ENCODE measurements at regions not wholly inside any gene's neighbourhood (a gene's known extent, or its start where the extent isn't known, plus 50 kb on each side); places are given as distances from the start of the nearest gene placed in this dataset.
"Not testable (repeated sequence)": the region's sequence is repeated elsewhere in the genome, so short reads cannot be mapped to it uniquely, and the experiment has no call there.

GRCh38 chr10:55180357-55180756, 379.3 kb upstream of the PCDH15 start:
- no peaks in the 10 kb centered on the region for H3K36me3 ChIP-seq (ENCODE audit: control insufficient read depth in 2 of 2, insufficient read depth in 2 of 2, low read length in 2 of 2)
- H3K4me1 ChIP-seq (ENCODE audit: control insufficient read depth, insufficient read depth, low read length) = no peaks in the 10 kb centered on the region
- H3K27ac ChIP-seq (ENCODE audit: low read length) = no peak overlapping the region
- no peak overlapping the region for H3K4me3 ChIP-seq (ENCODE audit: low read length in 2 of 2)
- no peaks in the 10 kb centered on the region for H3K9me3 ChIP-seq (ENCODE audit: control insufficient read depth in 2 of 2, low read length in 2 of 2)
- no peak overlapping the region for H3K9ac ChIP-seq (ENCODE audit: low read length in 2 of 2)
- H3K27me3 ChIP-seq (ENCODE audit: control insufficient read depth in 1 of 2, insufficient read depth in 2 of 2, low read length in 2 of 2) = no peaks in the 10 kb centered on the region

DNA sequence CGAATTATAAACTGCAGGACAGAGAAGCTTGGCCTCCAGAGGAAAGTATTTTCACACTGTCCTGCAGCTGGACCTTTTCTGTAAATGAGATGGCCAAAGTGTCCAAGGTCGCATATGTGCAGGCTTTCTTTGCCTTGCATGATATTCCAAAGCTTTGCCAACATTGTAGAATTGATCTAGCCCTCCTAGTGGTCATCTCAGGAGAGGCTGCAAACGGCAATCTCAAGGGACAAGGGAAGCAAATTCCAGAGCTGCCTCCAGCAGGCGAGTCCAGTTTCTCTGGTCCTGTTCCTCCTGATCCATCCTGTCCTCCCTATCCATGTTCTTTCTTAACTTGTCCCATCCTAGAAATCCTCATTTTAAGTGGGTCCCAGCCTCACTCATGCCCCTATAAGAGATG, 373.4 kb upstream of the PCDH15 start:
- H3K9me3 ChIP-seq (ENCODE audit: control insufficient read depth in 2 of 2, low read length in 2 of 2) = no peaks in the 10 kb centered on the region
- no peaks in the 10 kb centered on the region for H3K36me3 ChIP-seq (ENCODE audit: control insufficient read depth in 2 of 2, insufficient read depth in 2 of 2, low read length in 2 of 2)
- H3K9ac ChIP-seq (ENCODE audit: low read length in 2 of 2) = no peak overlapping the region
- no peak overlapping the region for H3K4me3 ChIP-seq (ENCODE audit: low read length in 2 of 2)
- H3K4me1 ChIP-seq (ENCODE audit: control insufficient read depth, insufficient read depth, low read length) = no peaks in the 10 kb centered on the region
- H3K27me3 ChIP-seq (ENCODE audit: control insufficient read depth in 1 of 2, insufficient read depth in 2 of 2, low read length in 2 of 2) = no peaks in the 10 kb centered on the region
- no peak overlapping the region for H3K27ac ChIP-seq (ENCODE audit: low read length)

- no peaks in the 10 kb centered on the region for H3K4me1 ChIP-seq (ENCODE audit: control insufficient read depth, insufficient read depth, low read length)
- no peaks in the 10 kb centered on the region for H3K9me3 ChIP-seq (ENCODE audit: control insufficient read depth in 2 of 2, low read length in 2 of 2)
- H3K4me3 ChIP-seq (ENCODE audit: low read length in 2 of 2) = no peak overlapping the region
- no peak overlapping the region for H3K9ac ChIP-seq (ENCODE audit: low read length in 2 of 2)
- no peaks in the 10 kb centered on the region for H3K36me3 ChIP-seq (ENCODE audit: control insufficient read depth in 2 of 2, insufficient read depth in 2 of 2, low read length in 2 of 2)
- no peak overlapping the region for H3K27ac ChIP-seq (ENCODE audit: low read length)
- H3K27me3 ChIP-seq (ENCODE audit: control insufficient read depth in 1 of 2, insufficient read depth in 2 of 2, low read length in 2 of 2) = no peaks in the 10 kb centered on the region
These were observed 368.5 kb upstream of the PCDH15 start for GRCh38 chr10:55169493-55169892.

GRCh38 chr10:55168343-55168742, 367.3 kb upstream of the PCDH15 start:
- Histone ChIP-seq H3K9me3 (ENCODE audit: control insufficient read depth in 2 of 2, low read length in 2 of 2) (no peaks in the 10 kb centered on the region), H3K4me1 (ENCODE audit: control insufficient read depth, insufficient read depth, low read length) (no peaks in the 10 kb centered on the region), H3K27me3 (ENCODE audit: control insufficient read depth in 1 of 2, insufficient read depth in 2 of 2, low read length in 2 of 2) (no peaks in the 10 kb centered on the region), H3K9ac (ENCODE audit: low read length in 2 of 2) (no peak overlapping the region), H3K4me3 (ENCODE audit: low read length in 2 of 2) (no peak overlapping the region), H3K36me3 (ENCODE audit: control insufficient read depth in 2 of 2, insufficient read depth in 2 of 2, low read length in 2 of 2) (no peaks in the 10 kb centered on the region), H3K27ac (ENCODE audit: low read length) (no peak overlapping the region)

DNA sequence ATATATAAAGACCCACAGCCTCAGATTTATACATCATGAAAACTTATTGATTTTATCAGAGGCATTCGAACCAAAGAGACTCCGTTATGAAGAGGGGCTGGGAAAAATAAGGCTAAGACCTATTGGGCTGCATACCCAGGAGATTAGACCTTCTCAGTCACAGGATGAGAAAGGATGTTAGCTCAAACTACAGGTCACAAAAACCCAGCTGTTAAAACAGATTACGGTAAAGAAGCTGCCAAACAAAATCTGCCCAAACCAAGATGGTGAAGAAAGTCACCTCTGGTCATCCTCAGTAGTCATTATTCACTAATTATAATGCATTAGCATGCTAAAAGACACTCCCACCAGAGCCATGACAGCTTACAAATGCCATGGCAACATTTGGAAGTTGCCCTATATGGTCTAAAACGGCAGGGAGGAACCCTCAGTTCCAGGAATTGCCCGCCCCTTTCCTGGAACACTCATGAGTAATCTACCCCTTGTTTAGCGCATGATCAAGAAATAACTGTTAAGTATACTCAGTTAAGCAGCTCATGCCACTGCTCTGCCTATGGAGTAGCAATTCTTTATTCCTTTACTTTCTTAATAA, 362.5 kb upstream of the PCDH15 start:
- no peak overlapping the region for H3K9ac ChIP-seq (ENCODE audit: low read length in 2 of 2)
- H3K4me1 ChIP-seq (ENCODE audit: control insufficient read depth, insufficient read depth, low read length) = no peaks in the 10 kb centered on the region
- H3K36me3 ChIP-seq (ENCODE audit: control insufficient read depth in 2 of 2, insufficient read depth in 2 of 2, low read length in 2 of 2) = no peaks in the 10 kb centered on the region
- no peak overlapping the region for H3K27ac ChIP-seq (ENCODE audit: low read length)
- H3K4me3 ChIP-seq (ENCODE audit: low read length in 2 of 2) = no peak overlapping the region
- no peaks in the 10 kb centered on the region for H3K27me3 ChIP-seq (ENCODE audit: control insufficient read depth in 1 of 2, insufficient read depth in 2 of 2, low read length in 2 of 2)
- no peaks in the 10 kb centered on the region for H3K9me3 ChIP-seq (ENCODE audit: control insufficient read depth in 2 of 2, low read length in 2 of 2)

- not testable (repeated sequence) for H3K9me3 ChIP-seq (ENCODE audit: control insufficient read depth in 2 of 2, low read length in 2 of 2); H3K4me3 ChIP-seq (ENCODE audit: low read length in 2 of 2); H3K9ac ChIP-seq (ENCODE audit: low read length in 2 of 2); H3K36me3 ChIP-seq (ENCODE audit: control insufficient read depth in 2 of 2, insufficient read depth in 2 of 2, low read length in 2 of 2); H3K4me1 ChIP-seq (ENCODE audit: control insufficient read depth, insufficient read depth, low read length); H3K27ac ChIP-seq (ENCODE audit: low read length); H3K27me3 ChIP-seq (ENCODE audit: control insufficient read depth in 1 of 2, insufficient read depth in 2 of 2, low read length in 2 of 2)
These were observed 361.3 kb upstream of the PCDH15 start for GRCh38 chr10:55162321-55162720.

DNA sequence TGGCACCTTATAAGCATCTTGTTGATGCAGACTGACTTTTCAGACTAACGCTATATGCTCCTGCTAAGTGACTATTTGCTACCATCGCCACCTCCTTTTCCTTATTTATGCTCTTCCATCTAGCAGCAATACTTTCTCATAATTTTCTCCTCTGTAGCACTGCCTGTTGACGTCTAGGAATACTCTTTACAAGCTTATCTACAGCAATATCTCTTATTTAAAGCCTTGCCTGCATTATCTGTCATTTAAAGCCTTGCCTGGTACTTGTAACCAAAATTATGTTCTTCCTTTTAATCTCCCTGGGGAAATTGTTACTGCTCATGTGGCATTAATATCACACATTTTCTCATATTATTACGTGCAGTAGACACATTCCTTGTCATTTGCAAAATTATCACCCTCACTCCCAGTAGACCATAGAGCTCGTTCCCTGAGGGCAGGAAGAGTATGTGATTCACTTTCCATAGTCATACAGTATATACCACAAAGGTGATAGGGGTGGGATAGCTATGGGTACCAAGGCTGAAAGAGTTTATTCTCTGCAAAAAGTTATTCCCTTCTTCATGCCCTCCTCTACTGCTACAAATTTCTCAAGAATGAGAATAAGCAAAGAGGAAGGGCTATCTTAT, 359.7 kb upstream of the PCDH15 start:
- Histone ChIP-seq H3K9ac (ENCODE audit: low read length in 2 of 2) (no peak overlapping the region), H3K27me3 (ENCODE audit: control insufficient read depth in 1 of 2, insufficient read depth in 2 of 2, low read length in 2 of 2) (no peaks in the 10 kb centered on the region), H3K9me3 (ENCODE audit: control insufficient read depth in 2 of 2, low read length in 2 of 2) (no peaks in the 10 kb centered on the region), H3K4me3 (ENCODE audit: low read length in 2 of 2) (no peak overlapping the region), H3K4me1 (ENCODE audit: control insufficient read depth, insufficient read depth, low read length) (no peaks in the 10 kb centered on the region), H3K27ac (ENCODE audit: low read length) (no peak overlapping the region), H3K36me3 (ENCODE audit: control insufficient read depth in 2 of 2, insufficient read depth in 2 of 2, low read length in 2 of 2) (no peaks in the 10 kb centered on the region)

DNA sequence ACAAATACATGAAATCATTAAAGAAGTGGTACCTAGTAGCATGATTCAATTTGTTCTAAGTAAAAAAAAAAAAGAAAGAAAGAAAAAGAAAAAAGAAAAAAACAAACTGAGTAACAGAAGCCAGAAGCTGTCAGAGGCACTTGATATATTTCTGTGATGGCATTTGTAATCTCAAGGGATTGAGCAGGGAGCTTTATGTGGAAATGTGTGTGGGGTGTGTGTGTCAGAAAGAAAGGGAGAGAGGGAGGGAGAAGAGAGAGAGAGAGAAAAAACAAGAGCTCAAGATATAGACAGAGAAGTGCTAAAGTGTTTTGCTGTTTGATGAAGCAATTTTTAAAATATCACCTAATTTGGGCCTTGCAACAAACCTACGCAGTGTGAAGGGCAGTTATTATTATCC, 357.6 kb upstream of the PCDH15 start:
- Histone ChIP-seq H3K4me1 (ENCODE audit: control insufficient read depth, insufficient read depth, low read length) (no peaks in the 10 kb centered on the region), H3K9ac (ENCODE audit: low read length in 2 of 2) (no peak overlapping the region)

DNA sequence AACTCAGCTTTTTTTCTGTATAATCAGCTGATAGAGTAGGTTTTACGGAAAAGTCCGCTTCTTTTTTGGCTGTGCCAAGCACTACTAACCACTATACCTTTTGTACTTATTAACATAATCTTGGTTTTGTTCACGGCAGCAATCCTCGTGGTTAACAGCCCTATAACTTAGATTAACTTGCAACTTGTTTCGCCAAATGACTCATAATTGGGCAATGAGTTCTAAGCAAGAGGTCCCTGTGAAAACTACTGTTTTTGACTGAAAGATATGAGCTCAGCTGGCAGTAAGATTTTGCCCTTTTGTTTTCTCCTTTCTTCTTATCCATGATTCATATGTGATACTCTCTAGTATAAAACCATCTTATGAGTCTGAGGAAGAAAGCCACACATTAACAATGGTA, 345.0 kb upstream of the PCDH15 start:
- no peaks in the 10 kb centered on the region for H3K27me3 ChIP-seq (ENCODE audit: control insufficient read depth in 1 of 2, insufficient read depth in 2 of 2, low read length in 2 of 2)
- H3K4me1 ChIP-seq (ENCODE audit: control insufficient read depth, insufficient read depth, low read length) = no peaks in the 10 kb centered on the region
- H3K36me3 ChIP-seq (ENCODE audit: control insufficient read depth in 2 of 2, insufficient read depth in 2 of 2, low read length in 2 of 2) = no peaks in the 10 kb centered on the region
- no peak overlapping the region for H3K27ac ChIP-seq (ENCODE audit: low read length)
- H3K9me3 ChIP-seq (ENCODE audit: control insufficient read depth in 2 of 2, low read length in 2 of 2) = no peaks in the 10 kb centered on the region
- no peak overlapping the region for H3K9ac ChIP-seq (ENCODE audit: low read length in 2 of 2)
- no peak overlapping the region for H3K4me3 ChIP-seq (ENCODE audit: low read length in 2 of 2)

More for the DNA sequence above, 357.6 kb upstream of the PCDH15 start:
- Histone ChIP-seq H3K27me3 (ENCODE audit: control insufficient read depth in 1 of 2, insufficient read depth in 2 of 2, low read length in 2 of 2) (no peaks in the 10 kb centered on the region), H3K9me3 (ENCODE audit: control insufficient read depth in 2 of 2, low read length in 2 of 2) (no peaks in the 10 kb centered on the region), H3K4me3 (ENCODE audit: low read length in 2 of 2) (no peak overlapping the region), H3K36me3 (ENCODE audit: control insufficient read depth in 2 of 2, insufficient read depth in 2 of 2, low read length in 2 of 2) (no peaks in the 10 kb centered on the region), H3K27ac (ENCODE audit: low read length) (no peak overlapping the region)

DNA sequence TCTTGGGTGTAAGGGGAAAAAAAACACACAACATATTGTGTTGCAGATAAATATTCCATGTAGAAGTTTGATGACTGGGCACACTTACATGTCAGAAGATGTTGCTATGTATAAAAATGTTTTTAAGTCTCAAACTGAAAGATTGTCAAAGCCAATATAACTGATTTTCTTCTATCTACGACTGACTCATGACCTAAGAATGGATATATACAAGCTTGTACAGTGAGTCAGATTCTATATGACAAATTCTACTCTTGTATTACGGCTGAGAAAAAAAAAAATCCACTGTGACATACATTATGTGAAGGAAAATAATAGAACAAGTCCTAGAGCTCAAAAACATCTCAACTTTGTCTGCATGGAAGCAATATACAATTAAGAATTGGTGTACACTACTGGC, 343.0 kb upstream of the PCDH15 start:
- H3K27ac ChIP-seq (ENCODE audit: low read length) = no peak overlapping the region
- H3K4me1 ChIP-seq (ENCODE audit: control insufficient read depth, insufficient read depth, low read length) = no peaks in the 10 kb centered on the region
- H3K4me3 ChIP-seq (ENCODE audit: low read length in 2 of 2) = no peak overlapping the region
- H3K9me3 ChIP-seq (ENCODE audit: control insufficient read depth in 2 of 2, low read length in 2 of 2) = no peaks in the 10 kb centered on the region
- H3K36me3 ChIP-seq (ENCODE audit: control insufficient read depth in 2 of 2, insufficient read depth in 2 of 2, low read length in 2 of 2) = no peaks in the 10 kb centered on the region
- H3K27me3 ChIP-seq (ENCODE audit: control insufficient read depth in 1 of 2, insufficient read depth in 2 of 2, low read length in 2 of 2) = no peaks in the 10 kb centered on the region
- H3K9ac ChIP-seq (ENCODE audit: low read length in 2 of 2) = no peak overlapping the region

GRCh38 chr10:55141892-55142291, 340.9 kb upstream of the PCDH15 start:
- Histone ChIP-seq H3K27ac (ENCODE audit: low read length) (no peak overlapping the region), H3K4me3 (ENCODE audit: low read length in 2 of 2) (no peak overlapping the region), H3K9me3 (ENCODE audit: control insufficient read depth in 2 of 2, low read length in 2 of 2) (no peaks in the 10 kb centered on the region), H3K9ac (ENCODE audit: low read length in 2 of 2) (no peak overlapping the region), H3K27me3 (ENCODE audit: control insufficient read depth in 1 of 2, insufficient read depth in 2 of 2, low read length in 2 of 2) (no peaks in the 10 kb centered on the region), H3K36me3 (ENCODE audit: control insufficient read depth in 2 of 2, insufficient read depth in 2 of 2, low read length in 2 of 2) (no peaks in the 10 kb centered on the region), H3K4me1 (ENCODE audit: control insufficient read depth, insufficient read depth, low read length) (no peaks in the 10 kb centered on the region)
